BE2C (cell line): ENCODE measurements at regions not wholly inside any gene's neighbourhood (a gene's known extent, or its start where the extent isn't known, plus 50 kb on each side); places are given as distances from the start of the nearest gene placed in this dataset.
"Not testable (repeated sequence)": the region's sequence is repeated elsewhere in the genome, so short reads cannot be mapped to it uniquely, and the experiment has no call there.

Source experiments
- DNase-seq: peaks from one replicate; pipeline ENCODE4 v3.0.0-alpha.2; 2020
- H3K27me3 ChIP-seq: fragments of 250-450 bp; sonication (Bioruptor Pico); 2 replicates; pipeline ENCODE4 v1.5.1; 2020; ENCODE audit warnings: mild to moderate bottlenecking
- H3K36me3 ChIP-seq: fragments of 250-450 bp; sonication (Bioruptor Pico); 2 replicates; pipeline ENCODE4 v1.5.1; 2020; ENCODE audit warnings: mild to moderate bottlenecking
- H3K4me1 ChIP-seq: fragments of 250-450 bp; sonication (Bioruptor Pico); 2 replicates; pipeline ENCODE4 v1.5.1; 2020
- H3K4me3 ChIP-seq: 2 replicates; pipeline ENCODE4 v1.5.1; 2011; ENCODE audit warnings: low read depth, low read length
- H3K9me3 ChIP-seq: fragments of 250-450 bp; sonication (Bioruptor Pico); 2 replicates; pipeline ENCODE4 v1.5.1; 2020
- CTCF ChIP-seq: IDR thresholded peaks from 2 replicates; pipeline ENCODE4 v1.5.1; 2012; ENCODE audit warnings: mild to moderate bottlenecking, low read depth, low read length

- no peak for TF ChIP-seq CTCF
- no peaks in the 10 kb centered on the region for H3K4me1 ChIP-seq
- no peak for DNase-seq
- H3K36me3 ChIP-seq, result no peaks in the 10 kb centered on the region
- H3K4me3 ChIP-seq, result no peak overlapping the region
- H3K9me3 ChIP-seq, result no peaks in the 10 kb centered on the region; the same call in 1 of the 2 replicates
- H3K27me3 ChIP-seq, result no peaks in the 10 kb centered on the region
Observed at GRCh38 chr20:55937283-55937682, 68.0 kb downstream of the CBLN4 start.

GRCh38 chr20:55936209-55936595 lies 69.1 kb downstream of the CBLN4 start:
- H3K27me3 ChIP-seq, result no peaks in the 10 kb centered on the region
- H3K9me3 ChIP-seq, result no peaks in the 10 kb centered on the region; the same call in 1 of the 2 replicates
- no peaks in the 10 kb centered on the region for H3K4me1 ChIP-seq
- no peak for TF ChIP-seq CTCF
- DNase-seq, result no peak
- H3K4me3 ChIP-seq, result no peak overlapping the region
- no peaks in the 10 kb centered on the region for H3K36me3 ChIP-seq

GRCh38 chr20:55935448-55936208 lies 69.7 kb downstream of the CBLN4 start:
- H3K4me3 ChIP-seq, result no peak overlapping the region
- TF ChIP-seq CTCF, result no peak
- H3K4me1 ChIP-seq, result no peaks in the 10 kb centered on the region
- no peaks in the 10 kb centered on the region for H3K27me3 ChIP-seq
- H3K36me3 ChIP-seq, result no peaks in the 10 kb centered on the region
- H3K9me3 ChIP-seq, result no peaks in the 10 kb centered on the region; the same call in 1 of the 2 replicates
- DNase-seq, result no peak

GRCh38 chr20:55934146-55934545 lies 71.2 kb downstream of the CBLN4 start:
- TF ChIP-seq CTCF, result no peak
- Histone ChIP-seq H3K4me1 (no peaks in the 10 kb centered on the region), H3K9me3 (no peaks in the 10 kb centered on the region; the same call in 1 of the 2 replicates), H3K4me3 (no peak overlapping the region), H3K27me3 (no peaks in the 10 kb centered on the region), H3K36me3 (no peaks in the 10 kb centered on the region)
- no peak for DNase-seq

GRCh38 chr20:55930876-55931275 lies 74.4 kb downstream of the CBLN4 start:
- not testable (repeated sequence) for H3K27me3 ChIP-seq, H3K4me3 ChIP-seq, H3K4me1 ChIP-seq, DNase-seq, H3K9me3 ChIP-seq, H3K36me3 ChIP-seq

- no peak for DNase-seq
- H3K36me3 ChIP-seq, result no peaks in the 10 kb centered on the region
- no peaks in the 10 kb centered on the region for H3K4me1 ChIP-seq
- no peaks in the 10 kb centered on the region for H3K9me3 ChIP-seq
- H3K4me3 ChIP-seq, result no peak overlapping the region
- TF ChIP-seq CTCF, result no peak
- H3K27me3 ChIP-seq, result no peaks in the 10 kb centered on the region
Observed at GRCh38 chr20:55928266-55928665, 77.1 kb downstream of the CBLN4 start.
